Sciatic nerve (tissue), 2 donors: ENCODE measurements at regions not wholly inside any gene's neighbourhood (a gene's known extent, or its start where the extent isn't known, plus 50 kb on each side); places are given as distances from the start of the nearest gene placed in this dataset.
A peak's percentile ranks its signal among the peaks of the same experiment; 100 is the strongest.

ENCODE experiments used
- ATAC-seq: fragments of 200-7000 bp; cut with Tn5 transposase; one replicate; pipeline ENCODE4 v1.9.1; 2020; ENCODE audit warnings: mild to moderate bottlenecking, moderate library complexity
- DNase-seq: peaks from one replicate; pipeline ENCODE4 v3.0.0-alpha.2; 2020; ENCODE audit warnings: low spot score
- intact Hi-C: fragments of 100-400 bp; cut with DNase I; formaldehyde crosslinking; loops from one replicate; pipeline ENCODE4 v1.14.2; 2022
- donor health status: DM: no; HTN: no; CAD: no.
- donor health status: DM: no; HTN: no; CAD: no.

DNA sequence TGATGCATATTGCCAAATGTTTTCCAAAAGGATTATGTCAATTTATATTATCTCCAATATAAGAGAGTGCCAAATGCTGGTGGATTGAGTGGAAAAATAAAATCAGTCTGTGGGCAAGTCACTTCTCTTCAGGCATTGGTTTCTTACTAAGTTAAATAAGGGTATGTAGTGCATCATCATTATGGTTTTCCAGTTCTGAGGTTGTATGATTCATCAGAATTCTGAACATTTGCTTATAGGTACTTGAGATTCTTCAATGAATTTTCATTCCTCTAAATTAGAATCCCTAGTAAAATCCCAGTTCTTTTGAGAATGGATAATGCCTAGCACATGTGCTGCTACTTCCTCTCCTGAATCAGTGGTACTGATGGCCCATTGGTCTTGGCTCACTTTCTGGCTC is 188.9 kb upstream of the OSR1 start:
- ATAC-seq (no peak), DNase-seq (no peak)
- intact Hi-C loops = no loop called here

DNA sequence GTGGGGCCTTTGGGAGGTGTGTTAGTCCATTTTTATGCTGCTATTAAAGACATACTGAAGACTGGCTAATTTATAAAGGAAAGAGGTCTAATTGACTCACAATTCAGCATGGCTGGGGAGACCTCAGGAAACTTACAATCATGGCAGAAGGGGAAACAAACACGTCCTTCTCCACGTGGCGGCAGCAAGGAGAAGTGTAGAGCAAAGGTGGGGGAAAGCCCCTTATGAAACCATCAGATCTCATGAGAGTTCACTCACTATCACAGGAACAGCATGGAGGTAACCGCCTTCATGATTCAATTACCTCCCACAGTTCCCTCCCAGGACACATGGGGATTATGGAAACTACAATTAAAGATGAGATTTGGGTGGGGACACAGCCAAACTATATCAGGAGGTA is 187.1 kb upstream of the OSR1 start:
- intact Hi-C loops = no loop called here
- ATAC-seq (no peak), DNase-seq (no peak)

DNA sequence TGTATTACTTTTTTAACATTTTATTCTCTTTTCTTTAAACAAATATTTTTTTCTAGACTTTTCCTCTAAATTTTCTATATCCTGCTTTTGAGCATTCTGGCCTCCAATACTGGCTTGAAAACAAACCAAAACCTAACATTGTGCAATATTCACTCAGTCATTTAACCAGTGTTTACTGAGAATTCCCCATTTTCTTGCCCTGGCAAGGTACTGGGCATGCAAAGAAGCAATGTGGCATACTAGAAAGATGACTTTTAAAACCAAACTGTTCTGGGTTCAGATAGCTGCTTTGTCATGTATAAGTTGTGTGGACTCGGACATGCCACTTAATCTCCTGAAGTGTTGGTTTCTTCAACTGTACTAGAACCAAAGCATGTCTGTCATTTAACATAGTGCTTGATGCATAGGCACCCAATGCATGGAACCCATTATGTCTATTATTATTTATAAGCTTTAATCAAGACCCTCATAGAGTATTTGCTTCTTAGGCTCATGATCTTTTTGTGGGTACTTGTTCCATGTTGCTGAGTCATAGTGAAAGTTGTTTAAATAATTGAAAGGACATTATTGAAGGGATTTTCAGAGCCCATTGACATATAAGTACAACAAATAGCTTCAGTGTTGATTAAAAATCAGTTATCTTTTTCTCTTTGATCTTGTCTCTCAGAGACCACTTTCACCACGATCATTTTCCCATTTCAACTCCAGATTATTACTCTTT is 185.4 kb upstream of the OSR1 start:
- intact Hi-C loops = no loop called here
- DNase-seq (no peak), ATAC-seq (peak; percentile 48)

DNA sequence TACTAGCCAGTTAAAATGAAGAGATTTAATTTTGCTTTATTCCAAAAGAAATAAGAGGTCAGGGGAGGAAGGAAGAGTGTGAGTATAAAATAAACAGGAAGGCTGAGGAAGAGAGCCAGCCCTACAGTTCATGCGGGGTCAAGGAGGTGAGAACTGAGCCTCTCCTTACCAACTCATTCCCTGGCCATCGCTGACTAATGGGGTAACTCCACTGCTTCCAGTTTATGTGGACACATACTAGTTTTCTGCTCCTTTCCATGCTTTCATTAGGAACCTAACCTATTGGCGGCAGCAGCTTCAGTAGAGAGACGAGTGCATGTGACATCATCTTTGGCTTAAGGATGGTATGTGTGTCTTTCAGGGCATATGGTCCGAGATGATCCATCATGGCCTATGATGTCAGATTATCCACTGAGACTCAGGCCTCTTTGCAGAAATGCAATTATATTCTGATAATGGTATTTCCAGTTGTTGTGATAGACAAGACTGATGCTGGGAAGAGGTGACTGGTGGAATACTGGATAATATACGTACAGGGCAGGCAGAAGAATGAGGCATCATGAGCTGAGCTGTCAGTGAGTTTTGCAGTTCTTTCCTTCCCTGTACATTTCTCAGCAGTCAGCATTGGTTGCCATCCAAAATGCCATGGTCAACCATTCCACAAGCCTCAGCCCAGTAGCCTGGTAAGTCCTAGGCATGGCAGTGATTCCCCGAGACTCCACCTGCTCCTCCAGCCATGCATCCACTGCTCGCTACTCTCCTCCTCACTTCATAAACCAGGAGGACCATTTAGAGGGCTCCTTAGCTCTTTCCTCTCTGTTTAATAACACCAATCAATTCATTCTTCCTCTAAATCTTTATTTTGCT is 184.6 kb upstream of the OSR1 start:
- ATAC-seq = no peak
- no peak for DNase-seq
- intact Hi-C loops = no loop called here

DNA sequence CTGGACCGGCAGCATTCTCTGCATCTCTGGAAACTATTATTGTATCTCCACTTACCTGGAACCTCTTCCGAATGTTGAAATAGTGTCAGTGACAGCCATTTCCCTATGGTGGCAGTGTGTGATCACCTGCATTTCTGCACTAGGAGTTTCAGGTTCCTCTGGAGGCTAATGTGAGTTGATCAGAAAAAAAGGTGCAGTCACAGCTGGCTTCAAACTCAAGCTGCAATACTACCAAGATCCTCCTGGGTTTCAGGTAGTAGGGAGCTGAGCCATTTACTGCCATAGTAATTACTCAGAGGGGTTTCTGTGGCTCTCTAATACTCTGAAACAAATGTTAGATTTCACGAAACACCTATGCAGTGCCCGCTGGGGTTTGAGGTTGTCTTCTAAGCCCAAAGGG is 183.5 kb upstream of the OSR1 start:
- DNase-seq = no peak
- ATAC-seq = no peak
- intact Hi-C loops = no loop called here

DNA sequence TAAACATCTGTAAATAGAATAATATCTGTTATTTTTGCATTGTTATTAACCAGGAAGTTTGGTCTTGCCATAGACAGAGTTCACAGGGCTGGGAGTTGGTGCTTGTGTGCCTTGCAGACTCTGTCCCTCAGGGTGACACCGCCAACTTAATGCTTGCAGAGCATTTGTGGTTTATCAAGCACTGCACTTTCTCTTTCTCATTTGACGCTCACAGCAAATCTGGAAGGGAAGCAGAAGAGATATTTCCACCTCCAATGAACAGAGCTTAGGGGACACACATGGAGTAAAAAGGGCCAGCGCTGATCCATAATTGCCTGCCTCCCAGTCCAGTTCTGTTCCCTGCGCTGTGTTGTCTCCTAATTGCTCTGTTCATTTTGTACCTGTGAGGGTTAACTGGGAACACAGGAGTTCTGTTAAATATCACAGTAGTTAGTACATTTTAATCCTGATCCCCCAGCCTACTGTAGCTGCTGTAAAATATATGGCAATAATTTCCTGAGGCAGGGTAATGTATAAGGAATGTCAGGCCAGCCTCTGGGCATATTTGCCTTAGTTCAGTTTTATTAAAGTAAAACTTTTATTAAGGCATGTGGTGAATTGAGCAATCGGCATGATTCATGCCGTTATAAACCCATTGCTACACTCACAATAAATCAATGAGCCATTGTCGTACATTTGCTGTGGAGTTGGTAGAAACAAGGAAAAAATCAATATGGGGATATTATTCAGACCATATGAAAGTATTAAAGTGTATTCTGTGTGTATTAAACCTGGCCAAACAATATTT is 182.5 kb upstream of the OSR1 start:
- no peak for DNase-seq
- ATAC-seq = peak; percentile 58
- intact Hi-C loops = no loop called here

DNA sequence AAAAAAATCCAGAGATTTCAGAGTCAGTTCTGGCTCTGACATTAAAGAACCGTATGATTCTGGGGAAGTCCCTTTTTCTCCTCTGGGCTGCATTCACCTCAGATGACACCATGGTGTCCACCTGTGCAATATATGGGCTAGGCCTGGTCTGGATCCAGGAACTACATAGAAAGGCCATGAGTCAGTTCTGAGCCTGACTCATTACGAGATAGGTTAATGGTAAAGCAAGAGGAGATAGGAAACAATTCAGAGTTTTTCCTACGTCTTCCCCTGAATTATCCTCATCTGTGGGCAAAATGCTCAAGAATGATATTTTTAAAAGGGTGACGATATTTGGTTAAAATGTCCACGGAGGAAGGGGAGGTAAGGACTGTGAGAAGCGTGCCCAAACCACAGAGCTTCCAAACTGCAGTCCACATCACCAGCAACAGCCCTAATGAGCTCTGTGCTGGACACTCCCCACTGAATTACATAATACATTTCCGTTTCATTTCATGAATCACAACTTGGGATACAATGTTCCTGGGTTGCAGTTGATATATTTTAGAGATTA is 180.1 kb upstream of the OSR1 start:
- no peak for DNase-seq
- intact Hi-C loops = no loop called here
- ATAC-seq = peak; percentile 89

DNA sequence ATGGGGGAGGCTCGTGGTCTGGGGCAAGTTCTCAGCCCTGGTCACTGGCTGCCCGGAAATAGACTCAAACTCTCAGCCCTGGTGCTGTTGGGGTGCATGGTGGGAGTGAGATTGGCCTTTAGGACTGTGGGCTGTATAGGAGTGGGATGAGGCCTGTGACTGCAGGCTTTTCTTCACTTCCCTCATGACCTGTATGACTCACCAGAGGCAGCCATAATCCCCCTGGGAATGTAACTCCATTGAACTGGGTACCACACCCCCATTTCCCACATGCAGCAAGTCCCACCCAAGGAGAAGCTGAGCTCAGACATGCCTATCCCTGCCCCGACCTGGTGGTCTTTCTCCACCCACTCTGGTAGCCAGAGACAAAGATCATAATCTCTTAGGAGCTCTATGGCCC is 177.7 kb upstream of the OSR1 start:
- intact Hi-C loops = no loop called here
- ATAC-seq (no peak), DNase-seq (no peak)

DNA sequence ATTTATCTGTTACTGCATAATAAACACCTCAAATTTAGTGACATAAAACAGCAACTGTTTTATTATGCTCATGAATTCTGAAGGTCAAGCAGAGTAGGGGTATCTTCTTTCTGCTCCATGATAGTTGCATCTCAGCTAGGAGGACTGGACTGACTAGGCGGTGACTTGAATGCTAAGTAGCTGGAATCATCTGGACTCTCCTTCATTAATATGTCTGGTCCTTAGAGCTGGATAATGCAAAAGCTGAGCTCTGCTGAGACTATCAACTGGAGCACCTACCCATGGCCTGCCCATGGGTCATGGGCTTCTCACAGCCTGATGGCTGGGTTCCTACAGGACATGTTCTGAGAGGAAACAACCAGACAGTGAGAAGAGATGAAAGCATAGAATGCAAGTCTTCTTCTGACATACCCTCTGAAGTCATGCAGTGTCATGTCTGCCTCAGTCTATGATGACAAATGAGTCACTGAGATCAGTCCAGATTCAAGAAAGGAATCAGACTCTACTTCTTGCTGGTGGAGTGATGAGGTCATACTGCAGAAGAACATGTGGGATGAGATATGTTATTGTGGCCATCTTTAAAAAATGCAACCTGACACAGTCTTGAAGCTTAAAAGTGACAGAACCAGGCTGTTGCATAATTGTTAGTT is 174.2 kb upstream of the OSR1 start:
- ATAC-seq (no peak), DNase-seq (no peak)
- intact Hi-C loops = no loop called here

DNA sequence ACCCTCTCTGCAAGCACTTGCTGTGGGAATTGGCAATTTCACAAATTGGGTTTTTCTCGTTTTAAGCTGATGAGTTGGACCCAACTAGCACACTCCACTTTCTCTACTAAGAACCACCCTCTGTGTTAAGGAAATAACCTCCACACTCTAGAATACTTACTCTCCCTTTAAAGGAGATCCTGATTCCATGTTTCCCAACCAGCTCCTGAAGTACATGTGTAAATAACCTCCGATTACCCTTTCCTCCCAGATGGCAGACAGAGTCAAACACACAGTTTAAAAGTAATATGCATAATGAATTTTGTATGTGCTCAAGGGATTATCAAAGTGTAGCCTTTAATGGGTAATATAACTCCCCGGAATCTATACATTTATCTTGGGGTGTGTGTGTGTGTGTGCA is 171.3 kb upstream of the OSR1 start:
- DNase-seq = no peak
- no peak for ATAC-seq
- intact Hi-C loops = no loop called here

DNA sequence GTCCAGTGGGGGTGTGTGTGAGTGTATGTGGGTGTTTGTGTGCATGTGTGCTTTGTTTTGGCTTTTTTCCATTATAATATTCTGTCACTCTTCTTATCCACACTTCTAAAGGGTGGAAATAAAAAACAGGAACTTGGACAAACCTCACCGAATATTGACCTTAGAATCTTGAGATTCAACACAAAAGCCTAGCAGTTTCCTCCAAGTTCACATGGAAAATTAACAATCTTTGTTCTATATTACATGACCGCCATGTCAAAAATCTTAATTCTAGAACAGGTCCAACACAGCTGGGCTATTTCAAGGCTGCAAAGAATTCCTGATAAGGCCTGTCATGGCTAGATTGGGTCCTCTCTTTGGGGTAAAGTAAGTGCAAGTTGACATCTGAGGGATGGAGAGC is 169.3 kb upstream of the OSR1 start:
- DNase-seq (no peak), ATAC-seq (no peak)
- intact Hi-C loops = no loop called here

DNA sequence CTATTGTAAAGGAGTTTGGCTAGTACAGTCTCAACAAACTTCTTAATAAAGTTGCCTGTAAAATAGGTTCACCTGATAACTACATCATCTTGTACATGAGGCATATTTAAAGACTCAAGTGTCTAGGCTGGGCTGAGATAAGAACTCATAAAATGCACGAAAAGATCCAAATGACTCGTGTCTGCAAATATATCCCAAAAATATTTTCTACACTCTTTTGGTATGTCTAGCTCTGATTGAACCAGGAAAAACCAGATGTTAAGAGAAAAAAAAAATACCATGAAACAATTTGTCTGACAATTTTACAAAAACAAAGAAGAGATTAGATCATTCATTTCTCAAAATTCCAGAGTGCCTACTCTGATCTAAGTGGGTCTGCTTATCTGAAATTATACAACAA is 166.9 kb upstream of the OSR1 start:
- DNase-seq = no peak
- intact Hi-C loops = no loop called here
- no peak for ATAC-seq

DNA sequence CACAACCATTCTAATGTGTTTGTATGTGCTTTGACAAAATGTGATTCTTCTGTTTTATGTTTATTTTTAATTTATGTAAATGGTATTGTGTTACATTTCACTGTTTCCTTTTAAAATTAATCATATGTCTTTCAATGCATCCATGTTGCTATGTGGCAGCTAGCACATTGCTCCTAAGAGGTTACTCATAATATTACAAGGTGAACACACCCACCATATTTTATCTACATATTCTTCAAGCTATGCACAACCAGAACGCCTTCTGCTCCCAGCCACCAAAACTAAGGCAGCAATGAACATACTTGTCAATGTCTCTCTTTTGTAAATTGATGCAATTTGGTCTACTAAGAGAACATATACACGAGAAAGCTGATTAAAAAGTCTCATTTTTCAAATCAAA is 160.6 kb upstream of the OSR1 start:
- intact Hi-C loops = no loop called here
- DNase-seq (no peak), ATAC-seq (no peak)

DNA sequence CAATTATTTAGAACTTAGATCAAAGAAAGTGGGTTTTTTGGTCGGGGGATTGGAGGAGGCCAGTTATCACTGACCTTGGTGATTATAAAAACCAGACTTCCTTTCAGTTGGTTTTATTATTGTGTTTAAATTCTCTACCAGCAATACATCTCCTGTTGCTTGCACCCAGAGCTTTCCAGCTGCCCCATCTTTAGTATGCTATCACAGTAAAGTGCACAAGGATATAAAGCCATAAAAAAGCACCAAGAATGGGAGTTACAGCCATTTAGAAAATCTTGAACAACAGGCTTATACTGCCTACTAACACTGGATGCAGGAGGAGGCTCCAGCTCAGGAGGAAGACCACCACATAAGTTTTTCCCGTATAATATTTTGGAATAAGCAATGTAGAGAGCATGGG is 148.7 kb upstream of the OSR1 start:
- ATAC-seq (no peak), DNase-seq (no peak)
- intact Hi-C loops = no loop called here

DNA sequence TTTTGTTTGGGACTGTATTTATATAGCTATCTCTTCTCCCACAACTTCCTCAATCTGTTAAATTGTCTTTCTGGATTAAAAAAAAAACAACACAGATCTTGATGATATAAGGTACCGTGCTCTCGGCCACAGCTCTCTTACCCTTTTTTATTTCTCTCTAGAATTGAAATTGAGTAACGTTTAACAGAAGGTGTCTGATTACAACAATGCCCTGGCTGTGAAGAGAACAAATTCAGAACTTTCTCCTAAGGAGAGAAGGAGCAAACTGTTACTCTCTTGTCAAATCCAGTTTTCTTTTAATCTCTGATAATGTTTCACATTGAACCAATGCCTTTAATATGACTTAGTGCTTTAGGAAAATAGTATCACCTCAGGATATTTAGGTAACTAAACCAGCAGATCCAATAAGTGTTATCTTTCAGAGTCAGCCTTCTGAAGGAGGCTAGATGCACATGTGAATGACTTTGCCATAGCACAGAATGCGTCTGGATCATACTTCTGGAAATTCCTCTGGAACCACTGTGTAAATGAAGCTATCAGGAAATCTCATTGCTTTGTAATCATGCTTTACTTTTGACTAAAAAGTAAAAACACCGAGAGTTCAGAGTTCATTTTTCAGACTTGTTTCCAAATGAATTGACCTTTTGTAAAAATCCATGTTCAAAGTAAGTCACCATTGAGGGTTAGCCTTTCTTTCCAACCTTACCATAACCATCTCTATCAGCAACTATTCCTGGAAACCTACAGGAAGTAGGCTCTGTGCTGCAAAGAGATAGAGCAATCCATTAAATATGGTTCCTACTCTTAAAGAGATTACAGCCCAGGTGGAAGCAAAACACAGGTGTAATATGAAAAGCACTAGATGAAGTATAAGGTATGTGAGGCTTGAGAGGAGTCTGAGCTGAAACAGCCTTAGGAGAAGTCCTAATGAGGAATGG is 147.0 kb upstream of the OSR1 start:
- intact Hi-C loops = no loop called here
- ATAC-seq = no peak
- DNase-seq = no peak

DNA sequence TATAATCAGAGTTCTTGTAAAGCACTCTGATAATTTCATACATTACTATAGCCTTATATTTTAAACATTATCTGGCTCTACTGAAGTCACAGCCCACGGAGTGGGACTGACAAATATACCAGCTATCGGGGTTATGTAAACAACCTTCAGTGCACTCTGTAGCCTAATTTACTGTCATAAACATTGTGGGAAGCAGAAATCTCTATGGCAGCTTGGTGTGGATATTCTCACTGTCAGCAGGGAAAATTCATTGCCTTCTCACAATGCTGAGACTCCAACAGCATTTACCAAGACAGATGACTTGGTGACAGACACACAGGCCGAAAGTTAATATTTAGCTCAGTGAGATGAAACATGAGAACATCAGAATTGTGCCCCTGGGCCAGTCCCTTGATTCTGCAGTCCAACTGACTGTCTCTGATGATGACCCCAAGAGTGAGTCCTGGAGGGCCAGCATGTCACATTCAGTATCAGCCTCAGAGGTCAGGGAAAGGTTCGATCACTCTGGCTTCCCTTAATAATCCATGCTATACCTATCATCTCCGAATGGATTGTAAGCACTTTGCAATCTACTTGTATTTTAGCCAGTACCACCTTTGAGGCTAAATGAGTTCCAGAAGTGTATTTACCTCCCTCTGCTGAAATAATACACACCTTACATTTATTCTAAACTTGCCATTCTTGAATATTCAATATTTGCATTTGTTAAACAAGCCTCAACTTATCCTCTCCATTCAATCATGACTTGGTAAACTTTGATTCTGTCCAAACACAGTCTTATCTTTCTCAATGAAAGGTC is 146.2 kb upstream of the OSR1 start:
- DNase-seq (no peak), ATAC-seq (no peak)
- intact Hi-C loops = no loop called here

DNA sequence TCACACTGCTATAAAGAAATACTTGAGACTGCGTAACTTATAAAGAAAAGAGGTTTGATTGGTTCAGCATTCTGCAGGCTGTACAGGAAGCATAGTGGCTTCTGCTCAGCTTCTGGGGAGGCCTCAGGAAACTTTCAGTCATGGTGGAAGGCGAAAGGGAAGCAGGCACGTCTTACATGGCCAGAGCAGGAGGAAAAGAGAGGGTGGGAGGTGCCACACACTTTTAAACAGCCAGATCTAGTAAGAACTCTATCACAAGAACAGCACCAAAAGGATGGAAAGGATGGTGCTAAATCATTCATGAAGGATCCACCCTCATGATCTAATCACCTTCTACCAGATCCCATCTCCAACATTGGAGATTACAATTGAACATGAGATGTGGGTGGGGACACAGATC is 145.5 kb upstream of the OSR1 start:
- ATAC-seq (no peak), DNase-seq (no peak)
- intact Hi-C loops = no loop called here
